T47D (cell line): ENCODE measurements at regions not wholly inside any gene's neighbourhood (a gene's known extent, or its start where the extent isn't known, plus 50 kb on each side); places are given as distances from the start of the nearest gene placed in this dataset.

Experiments used
- DNase-seq, 2 experiments: peaks; one replicate each; pipeline versions ENCODE4 v3.0.0 to v3.0.0-alpha.2; 2011 to 2012; ENCODE audit warnings: low read depth in 1 of 2, low spot score in 1 of 2
- JUND ChIP-seq: IDR thresholded peaks from 2 replicates; pipeline ENCODE4 v1.6.1; 2012; ENCODE audit warnings: low read depth
- in situ Hi-C: cut with HindIII; loops from 2 replicates; pipeline ENCODE4 v1.10.0; 2016; ENCODE audit warnings: low sequenced_read_pairs, low pct_unique_long_range_greater_than_20kb

DNA sequence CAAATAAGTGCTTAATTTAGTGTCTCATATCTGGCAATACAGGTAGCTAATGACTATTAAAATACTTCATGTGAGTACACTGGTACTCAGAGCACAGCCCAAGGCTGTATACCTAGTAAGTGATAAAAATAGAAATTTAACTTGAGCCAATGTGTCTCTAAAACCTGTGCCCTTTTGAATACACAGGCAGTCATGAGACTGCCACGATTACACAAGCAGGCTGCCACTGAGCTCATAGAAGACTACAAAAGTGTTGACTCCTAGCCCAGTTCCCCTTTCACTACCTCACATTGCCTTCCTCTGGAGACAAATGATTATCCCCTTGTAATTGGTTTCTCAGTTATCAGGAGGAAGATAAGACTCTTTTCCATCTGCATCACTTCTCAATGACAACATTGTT lies 66.3 kb upstream of the PAPPA start:
- no peak; the same call in 1 of the 2 replicates for TF ChIP-seq JUND
- in situ Hi-C loops = no loop called here
- DNase-seq = peak; percentile 4 to 25

DNA sequence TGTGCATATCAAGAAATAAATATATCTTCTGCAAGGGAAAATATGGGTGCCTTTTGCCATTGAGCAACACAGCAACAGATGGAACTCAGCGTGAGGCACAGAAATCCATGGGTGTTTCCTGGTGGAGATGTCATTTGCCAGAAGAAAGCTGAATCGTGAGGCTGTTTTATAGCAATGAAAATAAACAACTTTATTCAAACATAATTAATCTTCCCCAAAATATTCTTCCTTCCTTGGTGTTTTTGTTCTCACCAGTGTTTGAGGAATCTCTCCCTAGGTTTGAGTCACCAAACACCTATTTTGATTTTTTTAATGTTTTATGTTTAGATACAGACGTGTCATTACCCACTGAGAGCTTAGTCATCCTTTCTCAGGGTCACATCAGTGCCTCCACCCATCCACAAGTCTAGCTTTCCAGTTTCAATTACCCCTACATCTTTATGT lies 65.8 kb upstream of the PAPPA start:
- no peak for DNase-seq
- in situ Hi-C loops = no loop called here
- no peak for TF ChIP-seq JUND

DNA sequence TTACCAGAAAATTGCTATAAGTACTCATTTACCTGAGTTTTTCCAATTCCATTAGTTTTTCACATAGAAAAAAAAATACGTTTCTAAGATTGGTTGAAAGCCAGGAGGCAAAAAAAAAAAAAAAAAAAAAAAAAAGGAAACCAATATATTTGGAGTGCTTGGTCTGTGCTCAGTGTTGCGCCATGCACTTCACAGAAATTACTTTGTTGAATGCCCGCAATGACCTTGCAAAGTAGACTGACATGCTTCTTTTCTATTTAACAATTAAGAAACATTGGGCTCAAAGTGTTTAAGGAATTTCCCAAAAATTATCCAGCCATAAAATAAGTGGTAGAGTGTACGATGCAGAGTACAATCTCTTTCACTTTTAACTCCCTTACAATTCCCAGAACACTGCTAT lies 65.2 kb upstream of the PAPPA start:
- in situ Hi-C loops = no loop called here
- no peak for TF ChIP-seq JUND
- no peak for DNase-seq

DNA sequence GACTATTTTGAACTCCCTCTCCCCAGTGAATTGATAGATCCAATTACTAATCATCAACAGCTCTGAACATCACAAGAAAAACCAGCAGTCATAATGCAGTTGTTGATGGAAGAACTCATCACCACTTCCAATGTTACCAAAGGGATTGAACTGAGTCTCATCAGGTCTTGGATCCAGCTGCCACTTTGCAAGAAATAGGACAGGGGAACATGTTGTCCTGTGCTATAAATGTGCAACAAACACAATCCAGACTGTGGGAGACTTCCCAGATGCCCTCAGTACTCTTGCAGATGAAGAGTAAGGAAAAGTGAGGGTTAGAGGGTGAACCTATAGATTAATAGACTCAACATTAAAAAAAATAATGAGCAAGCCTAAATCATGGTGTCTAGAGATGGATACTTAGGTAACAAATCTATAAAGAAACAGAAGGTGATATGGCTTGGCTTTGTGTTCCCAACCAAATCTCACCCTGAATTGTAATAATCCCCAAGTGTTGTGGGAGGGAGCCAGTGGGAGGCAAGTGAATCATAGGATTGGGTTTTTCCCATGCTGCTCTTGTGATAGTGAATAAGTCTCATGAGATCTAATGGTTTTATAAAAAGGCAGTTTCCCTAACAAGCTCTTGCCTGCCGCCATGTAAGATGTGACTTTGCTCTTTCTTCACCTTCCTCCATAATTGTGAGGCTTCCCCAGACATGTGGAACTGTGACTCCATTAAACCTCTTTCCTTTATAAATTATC lies 63.4 kb upstream of the PAPPA start:
- DNase-seq = no peak
- in situ Hi-C loops = no loop called here
- TF ChIP-seq JUND = no peak

DNA sequence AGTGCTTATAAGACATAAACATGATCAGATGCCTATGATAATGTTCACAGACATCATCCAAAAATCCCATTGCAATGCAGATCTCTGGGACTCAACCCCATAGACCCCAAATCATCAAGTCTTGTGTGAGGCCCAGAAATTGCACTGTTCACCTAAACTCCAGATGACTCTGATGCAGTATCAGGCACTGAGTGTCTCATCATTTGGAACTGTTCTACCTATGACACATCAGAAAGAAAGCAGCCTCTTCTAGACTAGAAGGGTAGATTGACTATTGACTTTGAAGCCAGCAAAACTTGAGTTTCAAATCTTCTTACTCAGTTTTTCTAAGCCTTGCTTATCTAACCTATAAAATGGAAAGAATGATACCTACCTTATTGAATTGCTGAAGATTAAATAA lies 58.7 kb upstream of the PAPPA start:
- in situ Hi-C loops = no loop called here
- no peak for DNase-seq
- no peak for TF ChIP-seq JUND

DNA sequence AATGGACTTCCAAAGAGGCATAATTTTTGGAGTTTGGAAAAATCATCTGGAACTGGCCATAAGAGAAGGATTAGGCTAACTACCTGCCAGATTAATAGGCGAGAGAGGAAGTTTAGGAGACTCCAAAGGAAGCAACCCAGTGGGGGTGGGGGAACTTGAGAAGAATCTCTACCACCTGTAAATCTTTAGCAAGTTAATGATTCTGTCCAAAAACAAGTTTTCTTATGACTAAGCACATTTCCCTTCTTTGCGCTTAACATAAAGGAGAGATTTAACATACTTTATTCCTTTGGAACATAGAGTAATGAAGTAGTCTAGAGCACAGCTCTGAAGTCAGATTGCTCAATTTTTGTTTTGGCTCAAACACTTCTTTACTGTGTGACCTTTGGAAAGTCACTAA lies 58.2 kb upstream of the PAPPA start:
- DNase-seq = no peak
- in situ Hi-C loops = no loop called here
- TF ChIP-seq JUND = no peak

DNA sequence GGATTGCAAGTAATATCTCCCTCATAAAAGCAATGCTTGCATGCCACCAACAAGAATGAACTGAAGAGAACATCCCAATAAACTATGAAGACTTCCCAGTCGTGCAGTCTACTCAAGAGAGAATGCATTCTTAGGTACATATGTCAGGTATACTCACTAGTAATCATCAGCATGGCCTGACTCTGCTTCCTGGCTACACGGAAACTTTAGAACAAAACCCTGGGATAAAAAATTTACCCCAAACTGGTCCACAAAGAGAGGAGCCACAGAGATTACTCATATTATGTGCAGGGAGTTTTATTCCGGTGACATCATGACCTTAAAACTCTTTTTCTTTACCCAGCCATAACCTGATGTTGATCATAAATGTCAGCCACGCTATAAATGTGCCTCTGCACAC lies 57.5 kb upstream of the PAPPA start:
- DNase-seq = no peak
- TF ChIP-seq JUND = no peak
- in situ Hi-C loops = no loop called here

DNA sequence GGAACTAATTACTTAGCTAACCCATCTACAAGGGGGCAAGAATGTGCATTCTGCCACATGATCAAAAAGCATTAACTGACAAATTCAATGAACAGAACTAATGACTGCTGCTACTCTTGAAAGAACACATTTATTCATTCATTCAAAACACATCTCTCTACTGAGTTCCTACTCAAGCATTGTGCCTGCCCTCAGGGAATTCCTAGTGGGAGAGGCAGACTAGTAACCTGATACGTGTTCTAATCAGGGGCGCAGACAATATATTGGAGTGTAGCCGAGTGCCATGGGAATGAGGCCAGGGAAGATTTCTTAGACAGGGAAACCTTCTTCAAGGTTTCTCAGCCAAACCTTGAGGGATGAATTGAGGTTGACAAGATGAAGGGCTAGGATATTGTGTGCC lies 56.7 kb upstream of the PAPPA start:
- in situ Hi-C loops = no loop called here
- DNase-seq = no peak
- TF ChIP-seq JUND = no peak

DNA sequence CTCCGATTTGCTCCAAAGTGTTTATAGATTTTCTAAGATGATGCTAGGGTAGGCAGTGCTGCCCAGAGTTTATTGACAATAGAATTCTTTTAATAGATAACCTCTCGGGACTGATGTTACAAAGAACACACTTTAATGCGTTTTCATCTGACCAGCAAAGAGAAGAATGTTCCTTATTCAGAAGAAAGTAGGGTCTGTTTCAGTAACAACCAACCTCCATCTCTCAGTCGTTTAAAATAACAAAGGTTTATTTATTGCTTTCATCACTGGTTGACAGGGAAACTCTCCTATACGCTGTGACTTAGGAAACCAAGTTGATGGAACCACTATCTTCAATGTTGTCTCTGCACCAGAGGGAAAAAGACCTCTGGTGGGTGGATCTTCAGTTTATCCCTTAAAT lies 55.1 kb upstream of the PAPPA start:
- no peak for DNase-seq
- no peak for TF ChIP-seq JUND
- in situ Hi-C loops = no loop called here

DNA sequence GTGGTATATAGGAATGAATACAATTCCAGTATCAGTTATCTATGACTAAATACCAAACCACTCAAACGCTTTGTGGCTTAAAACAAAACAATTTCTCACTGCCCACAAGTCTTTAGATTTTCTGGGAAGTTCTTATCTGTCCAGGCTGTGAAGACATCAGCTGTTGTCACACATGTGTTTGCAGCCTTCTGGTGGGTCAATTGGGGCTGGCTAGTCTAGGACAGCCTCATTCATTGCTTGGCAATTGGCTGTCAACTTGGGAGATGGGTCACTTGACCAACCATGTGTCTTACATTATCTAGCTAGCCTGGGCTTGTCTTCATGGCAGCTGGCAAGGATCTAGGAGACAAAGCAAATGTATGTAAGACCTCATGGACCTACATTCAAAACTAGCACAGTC lies 53.8 kb upstream of the PAPPA start:
- in situ Hi-C loops = no loop called here
- TF ChIP-seq JUND = no peak
- no peak for DNase-seq

DNA sequence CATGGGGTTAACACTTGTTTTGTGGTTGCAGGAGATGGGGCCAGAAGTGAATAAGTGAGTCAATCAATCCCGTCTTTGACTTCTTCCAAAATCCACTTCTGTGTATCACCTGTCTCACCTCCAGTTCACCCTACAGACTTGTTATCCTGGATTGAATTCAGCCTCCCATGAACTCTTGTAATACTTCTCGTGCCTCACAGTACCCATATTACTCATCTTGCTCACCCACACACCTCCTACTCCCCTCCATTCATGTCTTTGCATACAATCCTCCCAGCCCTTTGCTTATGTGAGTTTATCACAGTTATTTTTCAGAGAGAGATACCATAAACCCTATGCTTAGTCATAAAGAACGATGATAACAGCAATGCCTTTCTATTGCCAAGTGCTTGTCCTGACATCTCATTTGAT lies 52.9 kb upstream of the PAPPA start:
- DNase-seq = no peak
- no peak for TF ChIP-seq JUND
- in situ Hi-C loops = no loop called here

DNA sequence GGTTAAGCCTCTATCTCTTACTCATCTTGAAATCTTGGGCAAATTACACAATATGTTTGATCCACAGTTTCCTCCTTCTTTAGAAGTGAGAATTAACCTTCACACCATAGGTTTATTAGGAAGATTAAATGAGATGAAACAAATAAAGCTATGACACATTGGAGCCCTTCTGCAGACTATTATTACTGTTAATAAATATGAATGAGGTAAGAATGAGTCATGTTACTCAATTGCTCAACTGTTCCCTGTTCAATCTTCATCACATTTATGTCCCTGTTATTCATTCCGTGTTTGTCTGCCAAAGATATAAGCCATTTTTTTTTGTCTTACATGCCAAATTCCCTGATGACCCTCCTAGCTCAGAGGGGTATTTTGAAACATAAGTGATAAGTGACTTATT lies 52.1 kb upstream of the PAPPA start:
- DNase-seq = no peak

DNA sequence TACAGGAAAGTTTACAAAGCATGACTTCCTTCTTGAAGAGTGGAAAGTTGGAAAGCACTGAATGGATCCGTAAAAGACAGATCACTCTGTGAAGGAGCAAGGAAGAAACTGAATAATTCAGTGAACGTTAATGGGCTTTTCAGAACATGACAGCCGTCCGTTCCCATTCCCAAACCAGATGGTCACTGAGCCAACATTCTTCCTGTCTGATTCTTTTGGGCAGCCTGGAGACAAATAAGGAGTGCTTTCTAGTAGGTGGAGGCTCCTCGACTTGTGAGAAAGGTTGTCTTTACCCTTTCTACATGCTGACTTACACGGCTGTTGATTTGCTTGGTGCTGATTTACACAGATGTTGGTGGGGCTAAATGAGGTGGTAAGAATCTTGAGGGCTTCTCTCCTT lies 51.0 kb upstream of the PAPPA start:
- TF ChIP-seq JUND = no peak
- DNase-seq = no peak
- in situ Hi-C loops = no loop called here

More for the DNA sequence above, 52.1 kb upstream of the PAPPA start:
- no peak for TF ChIP-seq JUND
- in situ Hi-C loops = no loop called here
